ENCODE measurements at regions not wholly inside any gene's neighbourhood (a gene's known extent, or its start where the extent isn't known, plus 50 kb on each side); places are given as distances from the start of the nearest gene placed in this dataset.
"Not testable (repeated sequence)": the region's sequence is repeated elsewhere in the genome, so short reads cannot be mapped to it uniquely, and the experiment has no call there.

DNA sequence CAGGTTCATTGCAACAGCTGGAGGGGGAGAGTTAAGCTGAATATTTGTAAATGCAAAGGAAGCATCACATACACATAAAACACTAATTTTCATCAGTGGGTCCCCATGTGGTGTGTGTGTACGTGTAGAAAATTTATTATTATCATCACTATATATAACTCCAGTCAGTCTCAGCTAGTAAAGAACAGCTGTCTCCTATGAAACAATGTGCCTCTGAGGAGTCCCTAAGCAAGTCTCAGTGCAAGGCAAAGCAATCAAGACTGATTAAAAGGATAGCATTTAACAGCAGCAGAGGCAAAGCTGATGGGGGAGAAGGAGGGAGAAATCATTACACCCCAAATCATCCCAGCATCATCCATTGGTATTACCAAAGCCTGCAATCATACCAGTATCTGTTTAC, 104.2 kb upstream of the MARCHF11 start (continued):
- TF ChIP-seq, protein P1, sequence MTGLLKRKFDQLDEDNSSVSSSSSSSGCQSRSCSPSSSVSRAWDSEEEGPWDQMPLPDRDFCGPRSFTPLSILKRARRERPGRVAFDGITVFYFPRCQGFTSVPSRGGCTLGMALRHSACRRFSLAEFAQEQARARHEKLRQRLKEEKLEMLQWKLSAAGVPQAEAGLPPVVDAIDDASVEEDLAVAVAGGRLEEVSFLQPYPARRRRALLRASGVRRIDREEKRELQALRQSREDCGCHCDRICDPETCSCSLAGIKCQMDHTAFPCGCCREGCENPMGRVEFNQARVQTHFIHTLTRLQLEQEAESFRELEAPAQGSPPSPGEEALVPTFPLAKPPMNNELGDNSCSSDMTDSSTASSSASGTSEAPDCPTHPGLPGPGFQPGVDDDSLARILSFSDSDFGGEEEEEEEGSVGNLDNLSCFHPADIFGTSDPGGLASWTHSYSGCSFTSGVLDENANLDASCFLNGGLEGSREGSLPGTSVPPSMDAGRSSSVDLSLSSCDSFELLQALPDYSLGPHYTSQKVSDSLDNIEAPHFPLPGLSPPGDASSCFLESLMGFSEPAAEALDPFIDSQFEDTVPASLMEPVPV (CRISPR knock-in tag; IDR thresholded peaks at IDR 0.05), result no peak
- TF ChIP-seq, protein P2, sequence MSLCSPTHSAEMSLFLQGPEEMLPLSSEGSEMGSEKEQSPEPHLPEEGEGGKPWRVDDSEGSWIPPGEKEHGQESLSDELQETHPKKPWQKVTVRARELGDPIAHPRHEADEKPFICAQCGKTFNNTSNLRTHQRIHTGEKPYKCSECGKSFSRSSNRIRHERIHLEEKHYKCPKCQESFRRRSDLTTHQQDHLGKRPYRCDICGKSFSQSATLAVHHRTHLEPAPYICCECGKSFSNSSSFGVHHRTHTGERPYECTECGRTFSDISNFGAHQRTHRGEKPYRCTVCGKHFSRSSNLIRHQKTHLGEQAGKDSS (CRISPR knock-in tag; IDR thresholded peaks at IDR 0.05; ENCODE audit: borderline replicate concordance, low read depth), result no peak
- no peak for TF ChIP-seq TRIM24 (CRISPR knock-in tag; IDR thresholded peaks at IDR 0.05)

DNA sequence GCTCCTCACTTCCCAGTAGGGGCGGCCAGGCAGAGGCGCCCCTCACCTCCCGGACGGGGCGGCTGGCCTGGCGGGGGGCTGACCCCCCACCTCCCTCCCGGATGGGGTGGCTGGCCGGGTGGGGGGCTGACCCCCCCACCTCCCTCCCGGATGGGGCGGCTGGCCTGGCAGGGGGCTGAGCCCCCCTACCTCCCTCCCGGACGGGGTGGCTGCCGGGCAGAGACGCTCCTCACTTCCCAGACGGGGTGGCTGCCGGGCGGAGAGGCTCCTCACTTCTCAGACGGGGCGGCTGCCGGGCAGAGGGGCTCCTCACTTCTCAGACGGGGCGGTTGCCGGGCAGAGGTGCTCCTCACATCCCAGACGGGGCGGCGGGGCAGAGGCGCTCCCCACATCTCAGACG, 97.3 kb upstream of the MARCHF11 start:
- intact Hi-C loops (cut with micrococcal nuclease; ENCODE audit: unreplicated experiment); DNase-seq (ENCODE audit: low spot score); ATAC-seq; H3K4me2 ChIP-seq (ENCODE audit: low read depth, low read length); in situ Hi-C loops (cut with HindIII; ENCODE audit: extremely low pct_ligation_motif_present, low pct_unique_long_range_greater_than_20kb); H3K27me3 ChIP-seq (ENCODE audit: control insufficient read depth in 1 of 2, insufficient read depth in 2 of 2, low read length in 2 of 2); H3K79me2 ChIP-seq (ENCODE audit: insufficient read depth, low read length); H2AFZ ChIP-seq (ENCODE audit: low read length); BruUV-seq (replicated peaks); H3K9me3 ChIP-seq (ENCODE audit: low read length); H3K4me1 ChIP-seq (ENCODE audit: insufficient read depth, low read length); POLR2A ChIA-PET; H3K4me3 ChIP-seq (replicated peaks in 1 of 3; ENCODE audit: insufficient read depth in 1 of 3, low read depth in 2 of 3, low read length in 3 of 3); H3K9ac ChIP-seq (ENCODE audit: insufficient read depth, low read depth, low read length); H4K20me1 ChIP-seq (ENCODE audit: insufficient read depth, low read length); H3K36me3 ChIP-seq (replicated peaks in 1 of 2; ENCODE audit: control insufficient read depth in 1 of 2, insufficient read depth in 2 of 2, low read length in 2 of 2); CTCF ChIA-PET (ENCODE audit: low intra/inter-chr PET ratio, low total read pairs); FAIRE-seq; H3K27ac ChIP-seq (ENCODE audit: extremely low read length, insufficient read depth, low read length): not testable (repeated sequence)
- WGBS (ENCODE audit: low lambda C conversion rate), result 100% methylated on average over 1 of the region's 28 CpGs

DNA sequence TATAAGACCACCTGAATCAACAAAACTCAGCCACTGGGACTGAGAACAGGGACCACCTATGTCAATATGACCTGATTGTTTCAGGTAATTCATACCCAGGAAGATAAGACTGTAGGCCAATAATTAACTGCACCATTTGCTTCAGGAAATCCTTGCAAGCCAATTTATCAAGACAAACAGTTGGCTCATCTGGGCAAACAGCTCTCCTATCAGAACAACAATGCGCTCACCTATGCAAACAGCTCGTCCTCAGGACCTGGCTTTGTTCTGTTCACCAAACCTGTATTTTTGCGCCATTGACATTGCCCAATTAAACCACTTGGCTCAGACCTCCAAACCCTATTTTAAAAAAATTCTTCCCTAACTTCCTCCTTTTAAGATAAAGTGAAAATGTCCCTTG, 92.3 kb upstream of the MARCHF11 start:
- no TSS peak for BruUV-seq (replicated peaks)
- in situ Hi-C loops (cut with HindIII; ENCODE audit: extremely low pct_ligation_motif_present, low pct_unique_long_range_greater_than_20kb), result no loop called here
- TF ChIP-seq SOX13 (IDR thresholded peaks at IDR 0.05), result peak; percentile 60; the same call in 1 of the 2 replicates
- TF ChIP-seq SOX13 (CRISPR knock-in tag; conservative IDR thresholded peaks at IDR 0.05 in 1 of 2, IDR thresholded peaks at IDR 0.05 in 1 of 2), result peak in 1 of 2 experiments; percentile 83; a peak in 2 of 4 replicates
- TF ChIP-seq ZNF121 (CRISPR knock-in tag; IDR thresholded peaks at IDR 0.05), result no peak
- TF ChIP-seq SOX5 (CRISPR knock-in tag; IDR thresholded peaks at IDR 0.05; ENCODE audit: borderline replicate concordance), result peak; percentile 57
- TF ChIP-seq SOX6 (IDR thresholded peaks at IDR 0.05), result no peak
- peak; percentile 80 for TF ChIP-seq SOX6 (CRISPR knock-in tag; IDR thresholded peaks at IDR 0.05)
- TF ChIP-seq, protein P3, sequence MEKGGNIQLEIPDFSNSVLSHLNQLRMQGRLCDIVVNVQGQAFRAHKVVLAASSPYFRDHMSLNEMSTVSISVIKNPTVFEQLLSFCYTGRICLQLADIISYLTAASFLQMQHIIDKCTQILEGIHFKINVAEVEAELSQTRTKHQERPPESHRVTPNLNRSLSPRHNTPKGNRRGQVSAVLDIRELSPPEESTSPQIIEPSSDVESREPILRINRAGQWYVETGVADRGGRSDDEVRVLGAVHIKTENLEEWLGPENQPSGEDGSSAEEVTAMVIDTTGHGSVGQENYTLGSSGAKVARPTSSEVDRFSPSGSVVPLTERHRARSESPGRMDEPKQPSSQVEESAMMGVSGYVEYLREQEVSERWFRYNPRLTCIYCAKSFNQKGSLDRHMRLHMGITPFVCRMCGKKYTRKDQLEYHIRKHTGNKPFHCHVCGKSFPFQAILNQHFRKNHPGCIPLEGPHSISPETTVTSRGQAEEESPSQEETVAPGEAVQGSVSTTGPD (CRISPR knock-in tag; IDR thresholded peaks at IDR 0.05), result peak; percentile 54; the same call in 1 of the 2 replicates
- peak; percentile 21; the same call in 1 of the 2 replicates for TF ChIP-seq CEBPG (CRISPR knock-in tag; IDR thresholded peaks at IDR 0.05)
- no peak for TF ChIP-seq RBFOX2 (IDR thresholded peaks at IDR 0.05; ENCODE audit: low read depth, low read length)
- TF ChIP-seq GFI1 (CRISPR knock-in tag; IDR thresholded peaks at IDR 0.05; ENCODE audit: borderline replicate concordance), result peak; percentile 92
- peak; percentile 49; the same call in 1 of the 2 replicates for TF ChIP-seq FOSL2 (CRISPR knock-in tag; IDR thresholded peaks at IDR 0.05)
- peak; percentile 81 for TF ChIP-seq HMG20B (CRISPR knock-in tag; conservative IDR thresholded peaks at IDR 0.05)

More for the DNA sequence above, 92.3 kb upstream of the MARCHF11 start:
- no peak overlapping the region for H3K4me2 ChIP-seq (ENCODE audit: low read depth, low read length)
- H3K27ac ChIP-seq (ENCODE audit: extremely low read length, insufficient read depth, low read length), result no peak overlapping the region
- no peaks in the 10 kb centered on the region for H3K36me3 ChIP-seq (replicated peaks in 1 of 2; ENCODE audit: control insufficient read depth in 1 of 2, insufficient read depth in 2 of 2, low read length in 2 of 2)
- no peak overlapping the region for H2AFZ ChIP-seq (ENCODE audit: low read length)
- H3K9me3 ChIP-seq (ENCODE audit: low read length), result no peaks in the 10 kb centered on the region
- H3K79me2 ChIP-seq (ENCODE audit: insufficient read depth, low read length), result no peaks in the 10 kb centered on the region
- no peak for FAIRE-seq
- no peak overlapping the region for H3K9ac ChIP-seq (ENCODE audit: insufficient read depth, low read depth, low read length)
- peak; percentile 69; the same call in 2 of the 3 replicates for ATAC-seq
- WGBS (ENCODE audit: low lambda C conversion rate), result 2% methylated on average over 3 of the region's 3 CpGs
- CTCF ChIA-PET (ENCODE audit: low intra/inter-chr PET ratio, low total read pairs), result no interaction called here
- no peaks in the 10 kb centered on the region for H3K4me1 ChIP-seq (ENCODE audit: insufficient read depth, low read length)
- intact Hi-C loops (cut with micrococcal nuclease; ENCODE audit: unreplicated experiment), result no loop called here
- H4K20me1 ChIP-seq (ENCODE audit: insufficient read depth, low read length), result no peaks in the 10 kb centered on the region
- POLR2A ChIA-PET, result no interaction called here
- H3K27me3 ChIP-seq (ENCODE audit: control insufficient read depth in 1 of 2, insufficient read depth in 2 of 2, low read length in 2 of 2), result no peaks in the 10 kb centered on the region
- no peak overlapping the region for H3K4me3 ChIP-seq (replicated peaks in 1 of 3; ENCODE audit: insufficient read depth in 1 of 3, low read depth in 2 of 3, low read length in 3 of 3)
- DNase-seq (ENCODE audit: low spot score), result peak; percentile 62
